Kasumi-1 (cell line): ENCODE measurements at regions not wholly inside any gene's neighbourhood (a gene's known extent, or its start where the extent isn't known, plus 50 kb on each side); places are given as distances from the start of the nearest gene placed in this dataset.

Source experiments
- DNase-seq, 2 experiments: peaks; one replicate each; lab custom pipeline; 2025; lab: John Stamatoyannopoulos, UW

DNA sequence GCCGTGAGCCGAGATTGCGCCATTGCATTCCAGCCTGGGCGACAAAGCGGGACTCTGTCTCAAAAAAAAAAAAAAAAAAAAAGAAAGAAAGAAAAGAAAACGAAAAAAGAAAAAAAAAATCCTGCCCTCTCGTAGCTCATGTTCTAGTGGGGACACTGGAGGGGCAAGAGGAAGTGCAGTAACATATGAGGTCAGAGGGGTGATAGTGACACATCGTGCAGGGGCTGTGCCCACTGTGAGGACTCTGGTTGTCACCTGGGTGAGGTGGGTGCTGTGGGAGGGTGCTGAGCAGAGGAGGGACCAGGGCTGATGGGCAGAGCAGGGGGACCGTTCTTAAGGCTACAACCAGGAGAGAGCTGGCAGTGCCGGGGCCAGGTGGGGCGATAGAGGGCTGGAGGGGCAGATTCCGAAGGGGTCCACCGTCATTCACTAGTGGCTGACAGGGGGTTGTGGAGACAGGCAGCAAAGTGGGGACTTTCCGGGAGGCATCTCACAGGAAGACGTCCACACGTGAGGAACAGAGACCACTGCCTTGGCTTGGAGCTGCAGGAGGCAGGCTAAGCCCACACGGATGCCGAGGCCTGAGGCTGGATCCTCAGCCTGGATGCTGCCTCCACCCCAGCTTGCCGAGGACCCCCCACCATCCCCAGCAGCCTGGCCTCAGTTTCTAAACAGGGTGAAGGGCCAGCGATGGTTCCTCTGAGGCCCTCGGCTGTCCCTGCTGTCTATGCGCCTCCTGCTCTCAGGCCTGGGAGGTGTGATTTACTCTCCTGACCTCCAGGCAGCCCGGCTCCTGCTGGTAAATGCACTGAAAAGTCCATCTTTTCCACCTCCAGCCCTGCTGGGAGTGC, 154.3 kb upstream of the IQSEC1 start:
- no peak for DNase-seq

DNA sequence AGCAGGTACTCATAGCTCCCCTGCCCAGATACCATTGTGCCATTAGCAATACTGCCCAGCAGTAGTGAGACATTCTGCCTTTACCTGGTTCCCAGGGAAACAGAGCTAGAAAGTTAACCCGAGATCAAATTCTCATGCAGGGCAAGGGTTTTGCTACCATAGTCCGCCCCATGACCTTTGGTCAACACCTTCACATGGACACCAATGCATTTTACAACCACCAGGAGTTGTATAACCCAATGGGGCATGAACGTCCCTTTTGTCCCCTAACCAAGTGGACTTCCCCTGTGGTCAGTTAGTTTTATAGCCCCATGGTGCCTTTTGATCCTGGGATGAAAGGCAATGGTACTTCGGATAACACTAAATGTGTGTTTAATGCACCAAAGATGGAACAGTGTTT, 151.7 kb upstream of the IQSEC1 start:
- no peak for DNase-seq

DNA sequence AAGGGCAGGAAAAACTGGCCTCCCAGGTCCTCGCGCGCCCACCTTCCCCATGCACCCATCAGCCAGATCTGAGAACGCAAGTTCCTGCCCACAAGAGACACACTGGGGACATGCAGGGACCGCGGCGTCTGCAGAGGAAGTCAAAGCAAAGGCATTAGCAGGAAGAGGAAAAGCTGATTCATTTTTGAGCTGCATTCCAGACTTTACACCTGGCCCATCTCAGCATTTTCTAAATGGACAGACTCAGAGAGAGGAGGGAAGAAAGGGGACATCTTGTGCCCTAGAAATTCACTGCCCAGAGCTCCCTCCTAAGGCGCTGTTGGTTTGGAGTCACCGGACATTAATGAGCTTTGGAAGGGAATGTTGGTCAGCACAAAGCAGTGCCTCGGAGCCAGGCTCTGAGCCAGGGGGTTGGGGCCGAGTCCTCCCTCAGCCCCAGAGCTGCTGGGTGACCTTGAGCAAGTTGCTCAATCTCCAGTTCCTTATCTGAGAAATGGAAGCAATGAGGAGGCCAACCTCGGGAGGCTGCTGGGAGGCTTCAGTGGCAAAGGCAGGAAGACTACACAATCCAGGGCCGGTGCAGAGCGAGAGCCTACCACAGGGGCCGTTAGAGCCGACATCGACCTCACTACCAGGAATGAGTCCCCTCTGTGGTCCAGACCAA, 150.5 kb upstream of the IQSEC1 start:
- peak; percentile 24 to 30 for DNase-seq

DNA sequence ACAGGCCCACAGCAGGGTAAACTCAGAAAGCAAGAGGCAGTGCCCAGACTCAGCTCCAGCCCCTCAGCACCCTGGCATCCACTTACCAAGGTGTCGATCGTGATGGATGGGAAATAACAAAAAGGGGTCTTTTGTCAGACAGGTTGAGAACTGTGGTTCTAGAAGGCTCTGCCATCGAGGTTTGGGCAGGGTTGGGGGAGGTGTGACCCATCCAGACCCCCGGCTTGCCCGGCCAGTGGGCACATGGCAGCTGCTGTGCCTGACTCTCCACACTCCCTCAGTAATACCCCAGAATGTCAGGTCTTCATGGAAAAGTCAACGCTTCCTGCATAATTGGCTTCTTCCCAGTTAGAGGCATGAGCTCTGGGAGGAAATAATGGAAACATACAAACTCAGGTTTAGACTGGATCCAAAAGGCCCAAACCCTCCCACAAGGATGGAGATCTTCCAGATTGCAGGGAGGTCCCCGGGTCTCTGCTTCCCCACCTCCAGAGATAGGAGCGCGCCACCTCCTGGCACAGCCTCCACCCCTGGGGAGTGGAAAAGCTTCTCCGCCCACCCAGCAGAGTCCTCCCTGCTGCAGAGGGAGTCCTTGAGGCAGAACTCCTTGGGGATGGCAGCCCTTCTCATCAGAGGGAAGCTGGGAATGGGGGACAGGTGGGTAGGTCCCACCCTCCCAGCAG, 149.8 kb upstream of the IQSEC1 start:
- DNase-seq: no peak

DNA sequence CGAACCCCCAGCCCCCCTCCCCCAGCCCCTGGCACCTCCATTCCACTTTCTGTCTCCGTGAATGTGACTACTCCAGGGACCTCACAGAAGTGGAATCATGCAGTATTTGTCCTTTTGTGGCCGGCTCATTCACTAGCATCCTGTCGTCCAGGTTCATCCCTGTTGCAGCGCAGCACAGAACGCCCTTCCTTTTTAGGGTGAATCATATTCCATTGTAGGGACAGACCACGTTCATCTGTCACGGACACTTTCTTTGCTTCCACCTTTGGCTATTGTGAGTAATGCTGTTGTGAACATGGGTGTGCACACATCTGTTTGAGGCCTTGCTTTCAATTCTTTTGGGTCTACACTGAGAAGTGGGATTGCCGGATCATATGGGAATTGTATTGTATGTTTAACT, 148.9 kb upstream of the IQSEC1 start:
- DNase-seq: no peak

GRCh38 chr3:13221491-13222061, 148.3 kb upstream of the IQSEC1 start:
- no peak for DNase-seq

GRCh38 chr3:13220991-13221390, 147.8 kb upstream of the IQSEC1 start:
- no peak for DNase-seq

DNA sequence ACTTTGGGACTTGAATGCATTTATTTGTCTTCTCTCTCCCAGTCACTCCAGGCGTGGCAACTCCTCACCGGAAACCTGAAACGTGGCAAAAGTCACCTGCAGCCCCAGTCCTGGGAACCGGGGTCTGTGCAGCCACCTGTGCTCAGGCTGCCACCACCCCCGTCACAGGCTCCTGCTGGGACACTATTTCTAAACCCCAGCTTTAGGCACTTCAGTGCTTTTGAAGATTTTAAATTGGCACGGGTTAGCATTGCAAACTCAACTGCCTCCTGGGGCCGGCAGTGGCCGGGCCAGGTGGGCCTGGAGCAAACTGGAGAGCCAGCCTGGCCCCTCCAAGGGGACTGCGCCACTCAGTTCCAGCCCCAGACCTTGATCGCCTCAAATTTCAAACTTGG, 146.7 kb upstream of the IQSEC1 start:
- no peak for DNase-seq

DNA sequence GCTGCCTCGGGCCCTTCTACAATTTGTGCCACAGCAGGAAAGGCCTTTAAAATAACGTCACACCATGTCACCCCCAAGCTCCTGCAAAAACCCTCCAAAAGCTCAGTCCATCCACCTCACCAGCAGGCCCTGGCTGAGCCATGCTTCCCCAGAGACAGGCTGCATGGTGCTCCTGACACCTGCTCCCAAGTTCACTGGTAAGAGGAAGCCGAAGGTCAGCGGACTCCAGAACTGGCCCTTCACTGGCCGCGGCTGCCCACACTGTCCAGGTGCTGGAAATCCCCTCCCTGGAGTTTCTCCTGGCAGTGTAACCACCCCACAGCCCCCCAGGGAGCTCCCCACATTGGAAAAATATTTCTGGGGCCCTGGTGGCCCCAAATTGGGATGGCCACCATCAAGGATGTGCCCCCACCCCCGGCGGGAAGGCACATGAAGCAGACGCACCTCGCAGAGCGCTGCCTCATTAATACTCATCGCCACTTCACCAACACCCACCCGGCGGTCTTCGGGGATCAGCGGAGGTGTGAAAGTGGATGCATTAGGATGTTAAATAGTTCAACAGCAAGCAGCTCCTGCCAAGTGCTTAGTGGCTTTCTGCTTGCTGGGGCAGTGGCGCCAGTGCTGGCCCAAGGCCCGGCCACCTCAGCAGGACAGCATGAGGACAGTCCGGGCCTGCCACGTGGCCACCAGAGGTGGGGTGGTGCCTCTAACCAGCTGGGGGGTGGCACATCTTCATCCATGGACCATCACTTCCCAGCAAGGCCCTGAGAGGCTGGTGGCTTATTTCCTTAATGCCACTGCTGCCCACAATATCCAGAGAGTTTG, 146.1 kb upstream of the IQSEC1 start:
- no peak for DNase-seq

- no peak for DNase-seq
Measured at GRCh38 chr3:13218541-13218908, 145.3 kb upstream of the IQSEC1 start.

- DNase-seq: no peak
Measured at GRCh38 chr3:13217736-13218540, 144.7 kb upstream of the IQSEC1 start.

DNA sequence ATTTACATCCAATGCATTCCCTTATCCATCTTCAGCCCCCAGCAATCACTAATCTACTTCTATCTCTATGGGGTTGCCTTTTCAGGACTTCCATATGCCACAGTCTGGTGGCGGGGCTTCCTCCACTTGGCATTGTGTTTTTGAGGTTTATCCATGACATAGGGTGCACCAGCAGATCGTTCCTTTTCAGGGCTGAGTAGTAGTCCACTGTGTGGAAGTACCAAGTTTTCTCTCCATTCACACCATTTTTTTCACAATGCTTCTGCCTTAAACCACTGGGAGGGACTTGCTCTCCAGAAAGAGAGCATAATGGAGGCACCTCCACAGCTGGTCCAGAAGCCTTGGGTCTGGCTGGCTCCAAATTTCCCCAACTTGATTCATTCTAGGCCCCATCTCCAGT, 144.0 kb upstream of the IQSEC1 start:
- DNase-seq: no peak

DNA sequence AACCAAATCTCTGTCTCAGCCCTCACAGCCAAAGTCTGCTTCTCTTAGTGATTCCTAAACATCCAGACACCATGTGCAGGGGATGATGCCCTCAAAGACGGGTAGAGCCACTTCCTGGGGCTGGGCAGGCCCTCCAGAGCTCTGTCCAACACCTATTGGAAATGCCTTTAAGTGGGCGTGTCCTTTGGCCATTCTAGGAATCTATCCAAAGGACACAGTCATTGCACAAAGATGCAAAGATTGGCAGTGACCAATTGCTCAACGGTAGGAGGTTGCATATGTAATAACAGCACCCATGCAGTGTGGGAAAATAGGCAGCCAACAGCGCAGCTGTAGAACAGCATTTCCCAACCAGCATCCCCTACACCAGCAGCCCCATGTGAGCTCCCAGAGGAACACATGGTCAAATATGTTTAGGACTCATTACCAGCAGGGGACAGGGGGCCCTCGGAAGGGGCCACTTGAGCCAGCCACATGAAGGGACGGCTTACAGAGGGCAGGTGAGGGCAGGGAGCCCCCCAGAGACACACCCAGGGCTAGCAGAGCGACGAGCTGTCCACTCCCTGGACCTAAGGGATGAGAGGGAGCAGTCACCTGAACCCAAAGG, 142.8 kb upstream of the IQSEC1 start:
- DNase-seq: no peak

GRCh38 chr3:13214847-13215472, 141.7 kb upstream of the IQSEC1 start:
- no peak for DNase-seq

DNA sequence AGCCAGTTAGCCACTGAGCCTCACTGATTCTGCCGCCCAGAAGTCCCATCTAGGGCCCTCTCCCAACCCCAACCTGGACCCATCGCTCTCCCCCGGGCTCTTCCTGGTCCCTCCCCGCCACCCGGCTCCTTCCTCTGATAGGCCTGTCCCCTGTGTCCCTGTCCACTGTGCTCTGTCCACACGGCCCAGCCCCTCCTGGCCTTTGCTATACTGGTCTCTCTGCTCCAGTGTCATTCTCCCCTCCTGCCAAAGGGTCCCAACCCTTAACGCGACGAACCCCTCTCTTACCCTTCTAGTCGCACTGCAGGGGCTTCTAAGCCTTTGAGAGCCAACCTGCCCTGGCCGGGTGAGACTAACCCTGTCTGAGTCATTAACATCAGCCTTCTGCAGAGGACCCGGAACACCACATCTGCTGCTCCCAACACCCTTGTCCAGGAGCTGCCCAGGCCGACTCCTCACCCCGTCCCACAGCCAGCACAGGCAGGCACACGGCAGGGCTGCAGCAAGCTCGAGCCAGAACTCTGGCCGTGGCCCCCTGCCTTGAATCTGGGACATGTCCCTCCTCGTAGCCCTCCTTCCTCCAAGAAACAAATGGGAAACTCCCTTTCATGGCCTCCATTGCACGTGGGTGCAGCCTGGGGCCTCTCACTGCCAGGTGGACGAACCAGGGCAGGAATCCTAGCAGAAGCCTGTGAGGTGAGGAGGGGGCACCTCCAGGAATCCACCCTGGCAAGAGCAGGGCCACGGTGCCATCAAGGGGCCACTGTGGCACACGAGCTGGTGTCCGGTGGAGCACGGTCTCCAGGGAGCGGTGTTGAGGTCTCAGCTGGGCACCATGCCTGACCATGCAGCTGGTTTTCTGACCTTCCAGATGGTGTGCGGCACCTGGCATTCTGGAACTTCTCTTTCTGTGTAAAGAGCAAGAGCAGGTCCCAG, 140.9 kb upstream of the IQSEC1 start:
- no peak for DNase-seq

DNA sequence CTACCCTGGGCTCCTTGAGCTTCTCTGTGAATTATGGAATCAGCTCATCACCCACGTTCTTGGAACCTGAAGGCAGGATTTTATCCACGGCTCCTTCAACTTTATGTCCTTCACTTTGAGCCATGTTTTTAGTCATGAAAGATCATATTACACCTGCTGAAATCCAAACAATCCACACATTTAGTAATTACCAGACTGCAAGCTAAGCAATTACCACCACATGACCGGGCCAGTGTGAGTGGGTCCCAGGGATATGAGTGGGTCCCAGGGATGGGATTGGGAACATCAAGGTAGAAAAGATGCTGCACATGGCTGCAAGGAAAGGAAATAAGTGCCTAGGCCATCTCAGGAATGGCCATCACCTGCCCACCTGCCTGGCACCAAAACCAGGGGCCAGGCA, 140.3 kb upstream of the IQSEC1 start:
- no peak for DNase-seq

DNA sequence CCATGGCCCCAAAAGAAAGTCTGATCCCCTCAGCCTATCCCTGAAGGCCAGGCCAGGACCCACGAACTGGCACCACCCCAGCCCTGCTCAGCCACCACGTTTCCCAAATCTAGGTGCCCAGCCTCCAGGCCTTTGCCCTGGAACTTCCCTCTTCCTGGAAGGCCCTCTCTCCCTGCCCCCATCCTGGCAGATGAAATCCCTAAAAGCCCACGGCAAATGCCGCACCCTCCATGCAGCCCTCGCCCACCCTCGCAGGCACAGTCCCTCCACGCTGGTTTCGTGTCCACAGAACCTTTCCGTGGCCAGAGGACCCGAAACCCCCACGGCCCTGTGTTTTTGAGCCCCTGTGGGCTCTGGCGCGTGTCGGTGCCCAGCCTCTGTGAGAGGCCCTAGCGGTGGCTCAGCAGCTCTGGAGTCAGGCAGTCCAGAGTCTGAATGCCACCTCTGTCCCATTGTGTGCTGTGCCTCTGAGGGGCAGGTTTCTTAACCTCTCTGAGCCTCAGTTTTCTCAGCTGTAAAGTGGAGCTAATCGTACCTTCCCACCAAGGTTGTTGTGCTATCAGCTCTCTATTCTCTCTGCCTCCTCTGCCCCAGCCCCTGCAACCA, 138.5 kb upstream of the IQSEC1 start:
- no peak for DNase-seq

DNA sequence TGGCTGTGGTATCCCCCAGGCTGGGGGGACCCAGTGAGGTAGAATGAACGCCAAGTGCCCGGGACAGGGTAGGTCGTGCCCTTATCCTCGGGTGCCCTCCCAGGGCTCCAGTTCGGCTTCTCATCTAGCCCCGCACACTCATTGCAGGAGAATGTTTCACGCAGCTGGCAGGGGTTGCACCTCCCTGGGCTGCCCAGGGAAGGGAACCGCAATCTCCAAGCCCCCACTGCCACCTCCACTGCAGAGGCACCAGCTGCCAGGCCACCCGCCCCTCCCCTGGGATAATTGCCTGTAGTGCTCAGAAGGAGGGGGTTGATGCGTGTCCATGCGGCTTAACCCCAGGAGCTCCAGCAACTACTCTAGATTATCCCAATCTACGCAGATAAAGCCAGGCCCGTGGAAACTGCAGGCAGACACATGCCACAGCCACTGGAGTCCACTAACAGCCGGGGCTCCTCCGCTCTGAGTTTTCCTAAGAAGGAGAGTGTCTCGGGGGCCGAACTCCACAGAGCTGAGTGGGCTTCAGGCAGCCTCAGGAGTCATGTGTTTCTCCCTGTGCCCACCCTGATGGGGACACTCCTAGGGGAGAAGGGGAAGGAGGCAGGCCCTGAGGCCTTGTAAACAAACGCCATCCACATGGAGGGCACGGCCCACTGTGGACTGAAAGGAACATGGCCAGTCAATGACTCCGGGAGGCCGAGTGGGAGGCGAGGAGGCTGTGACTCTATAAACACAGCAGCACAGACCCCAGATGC, 137.2 kb upstream of the IQSEC1 start:
- no peak for DNase-seq
